ENCODE measurements at regions not wholly inside any gene's neighbourhood (a gene's known extent, or its start where the extent isn't known, plus 50 kb on each side); places are given as distances from the start of the nearest gene placed in this dataset.

DNA sequence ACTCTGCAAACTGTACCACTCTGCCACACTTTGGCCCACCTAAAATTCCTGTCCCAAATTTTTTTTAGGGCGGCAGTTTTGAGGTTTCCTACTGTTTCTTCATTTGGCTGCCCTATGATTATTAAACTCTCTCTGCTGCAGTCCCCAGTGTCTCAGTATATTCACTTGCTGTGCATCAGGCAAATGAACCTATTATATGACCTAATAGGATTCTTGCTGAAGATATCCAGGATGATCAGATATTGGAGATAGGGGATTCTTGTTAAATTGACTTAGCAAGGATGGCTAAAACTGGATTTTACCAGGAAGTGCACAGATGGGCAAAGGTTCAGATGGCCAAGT, 410.8 kb upstream of the DDI1 start:
- DNase-seq: no peak

DNA sequence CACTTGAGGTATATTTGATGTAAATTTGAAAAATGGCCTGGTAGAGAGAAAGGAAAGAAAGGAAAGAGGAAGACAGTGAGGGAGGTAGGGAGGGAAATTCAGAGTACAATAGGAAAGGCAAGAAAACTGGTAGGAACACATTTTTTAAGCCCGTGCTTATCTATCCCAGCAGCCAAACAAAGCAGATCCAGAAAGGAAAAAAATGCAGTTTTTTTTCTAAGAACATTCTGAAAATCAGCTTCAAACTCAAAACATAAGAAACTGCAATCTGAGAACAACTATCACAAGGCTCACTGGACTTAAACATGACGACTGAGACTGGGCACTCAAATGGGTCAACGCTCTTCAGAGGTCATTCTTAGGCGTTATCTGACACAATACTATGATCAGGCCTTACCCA, 408.3 kb upstream of the DDI1 start:
- no peak for DNase-seq

DNA sequence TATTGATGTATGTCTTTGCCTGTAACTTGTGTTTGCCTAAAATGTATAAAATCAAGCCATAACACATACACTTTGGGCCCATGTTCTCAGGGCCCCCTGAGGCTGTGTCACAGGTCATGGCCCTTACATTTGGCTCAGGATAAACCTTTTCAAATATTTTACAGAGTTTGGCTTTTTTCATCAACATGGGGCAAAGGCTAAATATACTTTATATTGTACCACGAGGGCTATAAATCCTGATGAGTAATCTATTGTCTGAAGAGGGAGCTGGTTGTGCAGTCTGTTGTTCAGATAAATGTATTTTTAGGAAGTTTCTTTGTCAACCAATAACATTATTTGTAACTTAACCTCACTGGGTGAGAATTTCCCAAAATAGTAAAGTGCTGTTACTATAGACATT, 404.6 kb upstream of the DDI1 start:
- DNase-seq: no peak

DNA sequence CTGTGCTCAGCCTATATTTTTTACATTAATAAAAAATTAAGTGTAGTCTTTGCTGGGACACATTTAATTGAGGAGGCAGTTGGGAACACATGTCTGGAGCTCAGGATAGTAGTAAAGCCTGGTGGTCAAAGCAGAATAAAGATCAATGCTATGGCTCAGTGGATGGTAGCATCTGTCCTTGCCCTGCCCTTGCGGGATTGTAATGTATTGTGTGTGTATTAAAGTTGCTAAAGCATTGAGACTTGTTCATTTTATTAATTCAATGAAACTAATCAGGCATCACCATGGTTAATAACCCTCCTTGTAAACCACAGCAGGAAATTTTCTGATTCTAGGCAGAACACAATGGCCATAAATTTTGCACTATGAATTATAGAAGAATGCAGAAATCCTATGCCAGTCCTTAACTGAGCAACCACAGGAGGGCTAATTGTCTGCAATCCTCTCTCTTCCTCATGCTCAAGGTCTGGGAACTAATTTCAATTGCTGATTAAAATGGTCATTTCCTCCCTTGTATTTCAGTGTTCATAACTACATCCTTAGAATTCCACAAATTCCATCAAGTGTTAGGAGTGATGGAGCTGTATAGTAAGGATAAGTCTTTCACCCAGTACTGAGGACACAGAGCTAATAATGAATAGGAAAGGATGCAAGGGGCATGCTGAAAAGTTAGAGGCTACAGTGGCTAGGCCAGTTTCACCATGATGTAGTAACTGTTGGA, 403.2 kb upstream of the DDI1 start:
- DNase-seq: no peak

DNA sequence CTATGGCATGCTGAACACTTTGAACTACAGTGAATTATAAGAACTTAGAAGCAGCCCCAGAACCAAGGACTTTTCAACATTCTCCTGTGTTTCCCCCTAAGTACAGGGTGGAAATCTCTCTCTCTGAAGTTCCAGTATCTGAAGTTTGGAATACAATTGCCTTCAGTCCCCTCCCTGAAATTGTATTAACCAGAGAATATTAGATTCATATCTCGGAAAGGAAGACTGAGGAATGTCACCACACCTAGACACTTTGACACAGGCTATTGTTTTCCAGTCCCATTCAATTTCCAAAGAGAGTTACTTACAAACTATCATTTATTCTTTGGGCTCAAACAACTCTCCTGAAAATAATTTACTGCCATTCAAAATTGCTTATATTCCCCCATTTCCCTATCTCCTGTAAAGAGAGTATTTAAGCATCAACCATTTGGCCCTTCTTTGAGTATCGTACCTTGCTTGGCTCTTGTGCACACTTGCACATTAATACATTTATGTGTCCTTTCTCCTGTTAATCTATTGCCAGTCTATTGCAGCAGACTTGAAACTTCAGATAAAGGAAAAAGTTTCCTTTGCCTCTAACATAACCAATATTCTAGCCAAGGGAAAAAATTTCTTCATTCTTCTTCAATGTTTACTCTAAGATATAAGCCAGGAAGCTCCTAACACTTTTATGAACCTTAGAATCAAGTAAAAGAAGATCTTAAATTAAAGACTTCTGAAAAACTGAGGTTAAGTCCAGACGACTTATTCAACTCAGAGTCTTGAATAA, 402.4 kb upstream of the DDI1 start:
- no peak for DNase-seq

DNA sequence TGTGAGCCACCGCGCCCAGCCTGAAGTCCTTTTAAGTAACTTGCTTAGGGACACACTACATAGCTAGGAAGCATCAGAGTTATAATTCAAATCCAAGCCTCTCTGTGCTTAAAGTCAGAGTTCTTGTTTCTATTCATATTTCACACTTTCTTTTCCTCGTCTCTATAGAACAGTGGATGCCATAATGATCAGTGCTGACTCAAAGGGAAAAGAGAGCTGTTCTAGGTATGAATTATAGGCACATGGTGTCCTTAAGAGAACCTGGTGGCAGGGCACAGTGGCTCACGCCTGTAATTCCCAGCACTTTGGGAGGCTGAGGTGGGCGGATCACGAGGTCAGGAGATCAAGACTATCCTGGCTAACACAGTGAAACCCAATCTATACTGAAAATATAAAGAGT, 400.2 kb upstream of the DDI1 start:
- no peak for DNase-seq

DNA sequence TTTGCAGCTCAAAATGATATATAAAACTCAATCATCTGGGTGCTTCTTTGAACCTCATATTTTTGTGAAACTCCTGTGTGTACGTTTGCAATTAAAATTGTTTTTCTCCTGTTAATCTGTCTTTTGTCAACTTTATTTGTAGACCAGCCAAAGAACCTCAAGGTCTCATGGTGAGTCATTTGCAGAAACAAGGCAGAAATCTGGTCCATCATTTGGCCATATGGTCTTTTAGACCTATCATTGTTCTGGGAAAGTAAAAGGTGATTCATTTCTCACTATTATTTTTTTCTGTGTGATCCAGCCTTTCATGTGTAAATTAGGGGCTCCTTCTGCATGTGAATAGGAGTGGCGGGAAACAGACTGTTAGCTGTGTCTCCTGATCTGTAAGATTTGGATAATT, 399.1 kb upstream of the DDI1 start:
- DNase-seq: no peak

DNA sequence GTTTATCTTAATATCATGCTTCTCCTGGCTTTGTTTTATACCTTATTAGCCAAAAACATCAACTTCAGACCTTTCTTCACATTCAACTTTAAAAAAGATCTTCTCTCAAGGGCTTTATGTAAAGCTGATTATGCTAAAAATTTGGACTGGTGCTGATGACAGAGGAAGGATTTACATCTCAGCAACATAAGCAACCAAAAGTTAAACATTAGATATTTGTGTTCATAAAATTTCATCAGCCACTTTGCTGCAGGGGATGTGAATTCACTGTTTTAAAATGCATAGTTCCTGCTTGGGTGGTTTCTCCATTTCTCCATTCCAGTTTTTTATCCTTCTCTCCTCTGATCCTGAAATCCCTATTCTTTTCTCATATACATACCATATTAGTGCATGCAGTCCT, 398.6 kb upstream of the DDI1 start:
- DNase-seq: no peak

DNA sequence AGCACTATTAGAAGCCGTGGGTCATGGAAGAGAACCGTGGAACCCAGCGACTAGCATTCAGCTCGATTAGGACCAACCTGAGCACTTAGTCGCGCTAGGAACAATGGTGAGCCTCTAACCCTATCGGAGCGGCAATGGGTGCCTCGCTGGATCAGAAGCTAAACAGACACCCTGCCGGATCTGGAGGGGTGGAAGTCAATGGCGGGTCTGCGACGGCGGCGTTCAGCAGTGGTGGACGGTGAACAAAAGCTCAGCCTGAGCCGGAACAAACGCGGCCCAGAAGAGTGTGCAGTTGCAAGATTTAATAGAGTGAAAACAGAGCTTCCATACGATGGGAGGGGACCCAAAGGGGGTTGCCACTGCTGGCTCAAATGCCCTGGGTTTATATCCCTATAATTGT, 391.8 kb upstream of the DDI1 start:
- no peak for DNase-seq

DNA sequence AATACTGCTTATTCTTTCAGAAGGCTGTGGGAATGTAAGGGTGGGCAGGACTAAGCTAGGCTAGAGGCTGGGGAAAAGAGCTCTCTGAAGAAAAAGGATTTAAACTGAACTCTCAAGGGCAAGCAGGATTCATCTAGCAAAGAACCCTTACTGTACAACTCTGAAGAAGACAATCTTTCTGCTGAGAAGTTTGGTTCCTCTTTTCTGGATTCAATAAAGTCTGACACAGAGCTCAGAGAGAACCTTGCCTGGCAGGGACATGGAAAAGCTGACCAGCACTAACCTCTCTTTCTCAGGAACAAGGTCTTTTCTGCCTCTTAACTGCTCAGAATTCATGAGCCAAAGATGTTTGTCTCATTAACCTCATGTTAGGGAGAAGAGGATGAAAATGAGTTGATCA, 388.4 kb upstream of the DDI1 start:
- no peak for DNase-seq

DNA sequence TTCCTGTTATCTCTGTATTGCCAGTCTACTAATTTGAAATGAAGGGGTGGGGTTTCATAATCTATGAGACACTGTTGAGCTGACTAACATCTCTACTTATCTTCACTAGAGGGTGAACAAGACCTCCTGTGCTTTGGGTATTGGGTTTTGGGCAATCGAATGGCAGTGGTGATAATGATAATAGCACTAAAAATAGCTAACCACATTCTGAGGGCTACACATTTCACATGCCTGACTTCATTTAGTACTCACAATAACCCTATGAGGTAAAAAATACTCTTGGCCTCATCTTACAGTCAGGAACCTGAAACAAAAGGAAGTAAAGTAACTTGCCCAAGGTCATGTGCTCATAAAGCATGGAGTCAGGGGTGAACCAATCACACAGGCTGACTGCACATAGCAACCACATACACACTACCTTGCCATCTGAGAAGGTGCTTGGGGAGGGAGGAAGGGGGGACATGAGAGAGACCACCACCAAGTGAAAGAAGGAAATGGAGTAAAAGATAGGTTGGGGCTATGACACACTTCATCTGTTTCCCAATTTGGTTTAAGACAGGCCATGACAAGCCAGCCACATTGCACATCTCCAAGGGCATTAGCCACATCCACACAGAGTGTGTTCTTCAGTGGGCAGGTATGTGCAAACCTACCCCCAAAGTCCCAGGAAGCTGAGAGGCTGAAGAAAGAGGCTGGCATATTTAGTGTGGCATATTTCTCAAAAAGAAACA, 387.6 kb upstream of the DDI1 start:
- DNase-seq: no peak

DNA sequence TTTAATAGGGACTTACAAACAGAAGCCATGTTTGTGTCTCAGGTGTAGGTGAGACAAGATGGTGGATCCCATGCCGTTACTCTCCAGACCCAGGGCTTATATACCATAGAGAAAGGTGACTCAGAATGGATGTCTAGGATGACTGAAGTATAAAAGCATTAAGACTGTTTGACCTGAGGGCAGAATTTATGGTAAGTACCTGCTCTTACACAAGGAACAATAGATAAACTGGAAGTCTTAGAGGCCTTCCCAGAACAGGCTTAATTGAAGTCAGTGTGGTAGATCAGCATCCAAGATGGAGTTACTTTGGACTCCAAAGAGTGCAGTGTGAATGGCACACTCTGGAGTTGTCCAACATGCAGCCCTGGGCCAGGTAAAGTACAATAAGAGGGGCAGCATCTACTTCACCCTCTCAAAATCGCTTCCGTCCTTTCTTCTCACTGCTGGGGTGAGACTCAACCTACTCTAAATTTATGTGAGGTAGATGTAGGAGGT, 387.0 kb upstream of the DDI1 start:
- no peak for DNase-seq

DNA sequence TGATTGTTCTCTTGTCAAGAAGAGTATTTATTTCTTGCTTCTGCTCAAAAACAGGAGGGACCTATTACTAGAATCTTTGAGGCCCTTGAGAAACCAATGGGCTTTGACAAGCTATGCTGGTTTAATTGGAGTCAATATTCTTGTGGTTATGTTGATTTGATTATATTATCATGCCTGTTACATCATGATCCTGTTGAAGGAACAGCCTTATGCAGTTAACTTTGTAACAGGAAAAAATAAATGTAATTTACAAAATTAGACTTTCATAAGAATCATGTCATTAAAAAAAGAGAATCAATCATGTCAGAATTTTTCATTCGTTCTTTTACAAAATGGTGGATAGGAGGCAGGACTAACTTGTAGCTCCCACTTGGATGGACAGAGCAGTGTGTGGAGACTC, 386.1 kb upstream of the DDI1 start:
- no peak for DNase-seq

DNA sequence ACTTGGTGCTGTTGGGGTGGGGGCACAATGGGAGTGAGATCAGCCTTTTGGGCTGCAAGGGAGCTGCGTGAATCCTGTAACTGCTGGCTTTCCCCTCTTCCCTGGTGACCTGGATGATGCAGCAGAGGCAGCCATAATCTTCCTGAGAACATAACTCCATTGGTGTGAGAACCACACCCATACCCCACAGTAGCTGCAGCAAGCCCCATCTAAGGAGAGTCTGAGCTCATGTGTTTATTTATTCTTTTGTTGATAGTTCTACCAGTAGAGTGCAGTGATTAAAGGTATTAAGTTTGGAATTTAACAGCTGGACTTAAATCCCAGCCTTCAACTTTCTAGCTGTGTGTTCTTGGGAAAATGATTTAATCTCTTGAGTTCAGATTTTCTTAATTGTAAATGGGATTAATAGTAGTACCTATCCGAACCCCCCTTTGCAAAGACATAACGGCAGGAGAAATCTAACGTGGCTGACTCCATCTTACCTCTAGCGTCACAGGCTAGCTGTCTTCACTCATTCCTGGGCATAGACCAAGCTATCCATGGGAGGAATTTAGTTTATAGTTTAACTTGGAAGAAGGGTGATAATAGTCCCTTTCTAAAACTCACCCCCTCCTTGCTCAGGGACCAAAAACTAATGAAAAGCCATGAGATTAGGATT, 385.0 kb upstream of the DDI1 start:
- DNase-seq: no peak

DNA sequence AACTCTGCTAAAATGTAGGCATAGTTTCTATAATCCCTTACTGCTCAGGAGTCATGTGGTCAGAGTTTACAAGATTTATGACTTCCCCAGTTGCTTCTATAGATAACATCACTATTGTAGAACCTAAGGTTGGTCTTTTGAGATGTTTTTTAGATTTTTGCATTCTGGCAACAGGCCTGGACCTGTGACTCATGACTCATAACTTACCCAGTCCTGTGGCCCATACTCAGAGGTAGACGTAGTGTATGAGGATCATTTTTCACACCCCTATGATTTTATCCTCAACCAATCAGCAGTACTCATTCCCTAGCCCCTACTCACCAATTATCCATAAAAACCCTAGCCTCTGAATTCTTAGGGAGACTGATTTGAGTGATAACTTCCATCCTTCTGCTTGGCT, 384.4 kb upstream of the DDI1 start:
- no peak for DNase-seq

DNA sequence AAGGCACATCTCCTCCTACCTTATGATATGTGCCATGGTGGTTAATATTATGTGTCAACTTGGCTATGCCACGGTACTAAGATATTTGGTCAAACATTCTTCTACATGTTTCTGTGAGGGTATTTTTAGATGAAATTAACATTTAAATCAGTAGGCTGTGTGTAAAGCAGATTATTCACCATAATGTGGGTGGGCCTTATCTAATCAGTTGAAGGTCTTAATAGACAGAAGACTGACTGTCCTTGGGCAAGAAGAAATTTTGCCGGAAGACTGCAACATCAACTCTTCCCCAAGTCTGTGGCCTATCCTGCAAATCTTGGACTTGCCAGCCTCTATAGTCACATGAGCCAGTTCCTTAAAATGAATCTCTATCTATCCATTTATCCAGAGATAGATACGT, 380.1 kb upstream of the DDI1 start:
- DNase-seq: no peak

DNA sequence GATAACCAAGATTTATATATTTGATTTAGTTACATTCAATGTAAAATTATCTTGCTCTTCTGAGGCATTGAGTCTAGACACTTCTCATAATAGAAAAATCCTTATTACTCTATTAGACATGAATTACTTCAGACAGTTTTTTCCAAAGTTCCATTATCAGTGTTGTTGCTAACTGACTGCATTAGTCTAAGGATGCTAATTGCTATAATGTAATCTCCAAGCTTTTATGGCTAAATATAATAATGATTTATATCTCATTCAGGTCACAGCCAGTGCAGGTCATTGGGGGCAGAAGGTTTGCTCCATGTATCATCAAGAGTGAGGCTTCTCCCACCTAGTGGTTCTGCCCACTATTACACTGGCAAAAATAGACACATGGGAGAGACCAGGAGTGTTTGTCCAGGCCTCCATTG, 377.2 kb upstream of the DDI1 start:
- no peak for DNase-seq

DNA sequence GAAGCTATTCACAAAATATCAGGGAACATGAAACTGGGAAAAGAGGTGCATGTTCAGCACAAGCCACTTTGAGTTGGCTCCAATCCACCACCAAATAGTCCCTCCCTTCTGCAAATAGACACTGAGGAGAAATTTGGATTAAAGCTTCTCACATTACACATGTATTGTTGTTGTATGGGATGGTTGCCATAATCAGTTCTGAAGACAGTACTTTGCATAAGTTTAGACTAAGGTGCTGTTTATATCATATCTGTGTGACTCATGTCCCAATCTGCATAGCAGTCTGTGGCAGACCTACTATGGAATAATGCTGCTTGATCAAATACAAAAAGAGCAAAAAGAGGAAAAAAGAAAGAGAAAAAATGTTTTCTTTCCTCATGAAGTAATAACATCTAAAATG, 376.7 kb upstream of the DDI1 start:
- DNase-seq: no peak

DNA sequence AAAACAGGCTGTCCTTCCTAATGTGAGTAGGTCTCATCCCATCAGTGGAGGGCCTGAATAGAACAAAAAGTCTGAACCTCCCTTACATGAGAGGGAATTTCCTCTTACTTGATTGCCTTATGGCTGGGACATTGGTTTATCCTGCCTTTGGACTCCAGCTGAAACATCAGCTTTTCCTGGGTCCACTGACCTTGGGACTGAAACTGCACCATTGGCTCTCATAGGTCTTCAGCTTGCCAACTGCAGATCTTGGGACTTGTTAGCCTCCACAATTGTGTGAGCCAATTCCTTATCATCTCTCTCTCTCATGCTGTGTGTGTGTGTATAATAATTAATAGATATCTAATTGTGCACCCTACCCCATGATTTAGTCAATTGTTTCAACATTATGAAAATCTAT, 375.3 kb upstream of the DDI1 start:
- DNase-seq: no peak

DNA sequence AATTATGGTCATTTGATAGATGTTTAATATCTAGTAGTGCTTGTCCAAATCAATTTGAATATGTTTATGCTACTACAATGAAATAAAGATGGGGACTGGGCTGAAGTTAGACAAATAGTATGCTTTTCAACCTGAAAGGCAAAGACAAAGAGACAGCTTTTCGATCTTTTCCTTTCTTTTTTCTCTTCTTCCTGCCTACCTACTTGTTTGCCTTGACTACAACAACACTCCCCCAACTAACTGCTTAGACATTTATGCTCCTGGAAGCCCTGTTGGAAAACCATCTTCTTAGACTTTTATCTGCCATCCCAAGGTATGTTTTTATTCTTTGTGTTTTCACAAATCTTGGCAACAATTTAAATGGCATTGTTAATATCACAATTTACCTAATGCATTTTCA, 374.4 kb upstream of the DDI1 start:
- no peak for DNase-seq

DNA sequence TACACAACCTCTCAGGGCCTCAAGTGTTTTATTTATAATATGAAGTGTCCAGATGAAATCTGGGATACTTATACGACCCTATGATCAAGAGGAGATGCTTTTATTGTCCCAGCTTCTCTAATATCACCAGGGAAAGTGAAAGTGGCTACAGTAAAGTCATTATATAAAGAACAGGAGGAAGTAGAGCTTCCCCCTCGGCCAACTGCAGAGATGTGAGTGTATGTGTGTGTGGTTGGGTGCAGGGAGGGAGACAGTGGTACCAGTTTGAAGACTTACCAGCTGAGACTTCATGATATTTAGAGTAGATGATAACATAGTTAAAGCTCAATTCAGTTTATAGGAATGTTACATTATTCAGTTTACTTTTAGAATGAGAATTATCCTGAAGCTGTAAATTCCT, 373.6 kb upstream of the DDI1 start:
- no peak for DNase-seq

DNA sequence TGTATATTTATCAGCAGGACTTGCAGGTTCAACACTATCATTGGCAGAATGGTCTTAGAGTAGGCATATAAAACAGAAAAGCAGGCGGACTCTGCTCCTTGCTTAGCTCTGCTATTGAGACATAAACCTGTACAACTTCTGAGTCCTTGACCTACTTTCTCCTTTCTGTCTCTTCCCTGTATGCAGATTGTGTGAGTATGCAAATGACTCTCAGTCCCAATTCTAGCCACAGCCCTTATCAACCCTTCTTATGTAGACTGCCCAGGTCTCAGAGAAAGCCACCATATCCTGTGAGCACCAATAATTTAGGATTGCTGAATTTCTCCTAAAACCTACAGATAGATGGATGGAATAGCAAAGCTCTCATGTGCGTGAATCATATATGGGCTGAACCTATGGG, 367.6 kb upstream of the DDI1 start:
- no peak for DNase-seq

DNA sequence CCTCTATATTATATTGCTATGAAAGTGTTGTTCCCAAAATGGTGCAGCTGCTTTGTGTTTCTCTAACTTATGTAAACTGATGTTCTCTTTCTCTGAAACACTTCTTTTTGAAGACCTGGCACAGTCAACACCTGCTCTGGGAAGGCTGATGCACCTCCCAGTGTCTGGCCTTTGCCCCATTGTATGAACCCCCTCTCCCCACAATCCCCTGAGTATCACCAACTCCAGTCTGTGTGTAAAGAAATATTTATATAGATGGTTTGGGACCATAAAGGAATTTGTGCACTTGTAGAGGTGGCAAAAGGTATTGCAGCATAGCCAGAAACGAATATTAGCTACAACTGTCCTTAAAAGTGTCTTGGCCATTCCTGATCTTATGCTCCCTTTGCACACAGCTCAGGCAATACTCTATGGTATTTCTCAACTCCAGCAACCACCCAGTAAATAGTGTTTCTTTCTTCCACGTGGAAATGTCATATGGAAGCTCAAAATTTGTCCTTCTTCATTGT, 365.2 kb upstream of the DDI1 start:
- DNase-seq: no peak

Data from NCI-H774 (cell line).